ENCODE measurements at regions not wholly inside any gene's neighbourhood (a gene's known extent, or its start where the extent isn't known, plus 50 kb on each side); places are given as distances from the start of the nearest gene placed in this dataset.
"Not testable (repeated sequence)": the region's sequence is repeated elsewhere in the genome, so short reads cannot be mapped to it uniquely, and the experiment has no call there.

DNA sequence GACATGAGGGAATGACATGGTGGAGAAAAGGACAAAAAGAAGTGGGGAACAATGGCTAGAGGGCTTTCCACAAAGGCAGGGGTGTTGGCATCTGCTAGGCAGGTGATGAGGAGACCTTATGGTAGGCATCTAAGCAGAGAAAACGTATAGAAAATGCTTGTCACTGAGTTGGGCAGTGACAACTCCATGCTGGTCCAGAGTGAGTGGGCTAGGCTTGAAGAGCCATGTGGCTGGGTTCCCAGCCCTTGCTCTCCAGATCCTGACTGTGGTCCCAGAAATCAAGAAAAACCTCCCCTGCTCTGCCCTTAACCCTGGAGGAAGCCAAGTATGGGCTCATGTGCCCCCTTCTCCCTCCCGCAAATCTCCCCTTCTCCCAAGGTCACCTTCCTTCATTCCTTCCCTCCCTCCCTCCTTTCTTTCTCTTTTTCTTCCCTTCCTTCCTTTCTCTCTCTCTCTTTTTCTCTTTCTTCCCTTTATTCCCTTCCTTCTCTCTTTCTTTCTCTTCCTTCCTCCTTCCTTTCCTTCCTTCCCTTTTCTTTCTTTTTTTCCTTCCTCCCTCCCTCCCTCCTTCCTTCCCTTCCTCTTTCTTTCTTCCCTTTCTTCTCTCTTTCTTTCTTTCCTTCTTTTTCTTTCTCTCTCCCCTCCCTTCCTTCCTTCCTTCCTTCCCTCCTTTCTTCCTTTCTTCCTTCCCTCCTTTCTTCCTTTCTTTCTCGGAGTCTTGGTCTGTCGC lies 102.8 kb downstream of the NAV1 start:
- DNase-seq (ENCODE audit: low read depth): no peak
- TF ChIP-seq, protein P1, sequence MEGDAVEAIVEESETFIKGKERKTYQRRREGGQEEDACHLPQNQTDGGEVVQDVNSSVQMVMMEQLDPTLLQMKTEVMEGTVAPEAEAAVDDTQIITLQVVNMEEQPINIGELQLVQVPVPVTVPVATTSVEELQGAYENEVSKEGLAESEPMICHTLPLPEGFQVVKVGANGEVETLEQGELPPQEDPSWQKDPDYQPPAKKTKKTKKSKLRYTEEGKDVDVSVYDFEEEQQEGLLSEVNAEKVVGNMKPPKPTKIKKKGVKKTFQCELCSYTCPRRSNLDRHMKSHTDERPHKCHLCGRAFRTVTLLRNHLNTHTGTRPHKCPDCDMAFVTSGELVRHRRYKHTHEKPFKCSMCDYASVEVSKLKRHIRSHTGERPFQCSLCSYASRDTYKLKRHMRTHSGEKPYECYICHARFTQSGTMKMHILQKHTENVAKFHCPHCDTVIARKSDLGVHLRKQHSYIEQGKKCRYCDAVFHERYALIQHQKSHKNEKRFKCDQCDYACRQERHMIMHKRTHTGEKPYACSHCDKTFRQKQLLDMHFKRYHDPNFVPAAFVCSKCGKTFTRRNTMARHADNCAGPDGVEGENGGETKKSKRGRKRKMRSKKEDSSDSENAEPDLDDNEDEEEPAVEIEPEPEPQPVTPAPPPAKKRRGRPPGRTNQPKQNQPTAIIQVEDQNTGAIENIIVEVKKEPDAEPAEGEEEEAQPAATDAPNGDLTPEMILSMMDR (IDR thresholded peaks at IDR 0.05; ENCODE audit: control insufficient read depth, extremely low read depth, insufficient read depth): no peak
- no peak overlapping the region for H3K4me3 ChIP-seq (ENCODE audit: low read depth, low read length)

DNA sequence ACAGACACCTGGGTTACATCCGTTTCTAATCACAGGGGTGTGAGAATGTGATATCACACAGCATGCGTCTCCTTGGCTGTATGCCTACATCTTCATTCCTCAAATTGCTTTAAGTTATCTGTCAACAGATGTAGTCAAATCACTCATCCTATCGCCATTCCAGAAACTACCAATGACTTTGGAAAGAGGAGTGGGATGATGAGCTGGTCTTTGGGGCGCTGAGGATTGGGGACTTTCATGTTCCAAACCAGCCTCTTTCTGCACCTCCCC lies 104.8 kb downstream of the NAV1 start:
- H3K4me3 ChIP-seq (ENCODE audit: low read depth, low read length): no peak overlapping the region
- TF ChIP-seq, protein P1 (IDR thresholded peaks at IDR 0.05; ENCODE audit: control insufficient read depth, extremely low read depth, insufficient read depth): no peak
- no peak for DNase-seq (ENCODE audit: low read depth)

DNA sequence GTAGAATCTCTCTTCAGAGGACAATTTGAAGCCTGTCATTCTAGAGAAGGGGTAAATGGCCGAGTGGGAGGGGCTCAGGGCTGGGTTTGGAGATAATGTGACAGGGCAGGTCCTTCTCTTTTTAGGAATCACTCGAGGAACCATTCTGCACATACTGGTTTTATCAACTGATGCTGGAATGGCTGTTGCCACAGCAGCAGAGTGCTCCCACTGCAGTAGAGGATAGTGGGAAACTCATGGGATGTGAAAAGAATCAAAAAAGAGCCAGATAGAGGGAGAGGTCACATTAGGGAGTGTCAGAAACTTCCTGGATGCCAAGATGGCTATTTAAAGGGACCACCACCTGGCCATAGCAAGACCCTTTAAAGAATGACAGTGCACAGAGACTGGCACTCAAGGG lies 105.3 kb downstream of the NAV1 start:
- TF ChIP-seq, protein P1 (IDR thresholded peaks at IDR 0.05; ENCODE audit: control insufficient read depth, extremely low read depth, insufficient read depth): no peak
- no peak overlapping the region for H3K4me3 ChIP-seq (ENCODE audit: low read depth, low read length)
- DNase-seq (ENCODE audit: low read depth): no peak

DNA sequence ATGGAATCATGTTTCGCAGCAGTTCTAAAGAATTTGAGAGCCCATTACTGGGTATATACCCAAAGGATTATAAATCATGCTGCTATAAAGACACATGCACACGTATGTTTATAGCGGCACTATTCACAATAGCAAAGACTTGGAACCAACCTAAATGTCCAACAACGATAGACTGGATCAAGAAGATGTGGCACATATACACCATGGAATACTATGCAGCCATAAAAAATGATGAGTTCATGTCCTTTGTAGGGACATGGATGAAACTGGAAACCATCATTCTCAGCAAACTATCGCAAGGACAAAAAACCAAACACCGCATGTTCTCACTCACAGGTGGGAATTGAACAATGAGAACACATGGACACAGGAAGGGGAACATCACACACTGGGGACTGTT lies 106.1 kb downstream of the NAV1 start:
- DNase-seq (ENCODE audit: low read depth); H3K4me3 ChIP-seq (ENCODE audit: low read depth, low read length): not testable (repeated sequence)

DNA sequence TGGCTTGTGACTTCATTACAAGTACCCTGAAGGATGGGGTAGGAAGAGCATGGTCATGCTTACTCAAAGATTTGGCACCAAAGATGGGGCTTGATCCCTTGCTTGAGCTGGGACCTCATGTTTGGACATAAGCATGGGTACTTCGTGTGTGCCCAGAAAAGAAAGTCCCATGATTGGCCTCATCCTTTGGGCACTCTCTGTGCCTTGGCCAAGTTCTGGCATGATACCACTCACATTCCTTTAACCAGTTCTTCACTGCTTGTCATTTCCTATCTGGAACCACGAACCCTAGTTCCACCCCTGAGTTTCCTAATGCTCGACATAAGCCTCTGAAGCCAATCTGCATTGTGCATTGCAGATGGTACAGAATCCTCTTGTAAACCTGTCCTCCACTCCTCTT lies 107.0 kb downstream of the NAV1 start:
- TF ChIP-seq, protein P1 (IDR thresholded peaks at IDR 0.05; ENCODE audit: control insufficient read depth, extremely low read depth, insufficient read depth): no peak
- DNase-seq (ENCODE audit: low read depth): no peak
- no peak overlapping the region for H3K4me3 ChIP-seq (ENCODE audit: low read depth, low read length)

DNA sequence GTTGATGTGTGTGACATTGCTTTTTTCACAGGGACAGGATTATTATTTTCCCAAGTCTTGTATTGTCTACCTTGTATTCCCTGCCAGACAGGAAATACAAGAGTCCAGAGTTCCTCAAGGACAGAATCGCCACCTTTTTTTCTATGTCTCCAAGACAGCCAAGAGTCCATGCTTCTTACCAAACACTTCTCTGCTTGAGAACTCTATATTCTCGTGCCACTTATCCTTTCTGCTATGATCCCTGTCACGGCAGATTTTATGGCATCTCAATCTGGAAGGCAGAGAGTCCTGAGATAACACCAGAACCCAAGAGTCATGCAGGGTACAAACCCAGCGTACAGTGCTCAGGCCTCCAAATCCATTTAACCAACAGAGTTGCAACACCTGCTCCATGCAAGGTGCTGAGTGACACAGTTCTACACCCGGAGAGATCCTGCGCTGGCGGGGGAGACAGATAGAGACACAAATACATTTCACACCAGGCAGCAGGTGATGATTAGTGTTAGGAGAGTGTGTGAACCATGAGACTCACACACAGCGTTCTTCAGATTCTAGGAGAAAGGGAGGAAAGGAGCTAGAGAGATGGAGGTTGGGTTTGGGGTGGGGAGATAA lies 107.6 kb downstream of the NAV1 start:
- no peak for DNase-seq (ENCODE audit: low read depth)
- TF ChIP-seq, protein P1 (IDR thresholded peaks at IDR 0.05; ENCODE audit: control insufficient read depth, extremely low read depth, insufficient read depth): no peak
- no peak overlapping the region for H3K4me3 ChIP-seq (ENCODE audit: low read depth, low read length)

DNA sequence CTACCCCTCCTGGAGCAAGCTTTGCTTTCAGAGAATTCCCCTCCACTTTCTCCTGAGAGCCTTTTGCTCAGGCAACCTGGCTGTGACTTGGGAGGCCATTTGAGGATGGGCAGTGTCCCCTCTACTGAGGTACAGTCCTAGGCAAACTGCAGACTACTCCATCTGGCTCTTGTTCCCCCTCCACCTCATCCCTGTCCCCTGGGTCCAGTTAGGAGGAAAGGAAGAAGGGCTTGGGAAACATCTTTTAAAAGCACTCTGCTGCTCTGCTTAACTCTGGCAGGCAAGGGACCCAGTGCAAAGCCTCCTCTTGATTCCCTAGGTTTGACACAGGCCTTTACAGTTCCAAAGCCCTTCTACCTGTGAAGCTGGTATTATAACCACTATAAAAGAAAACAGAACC lies 108.2 kb downstream of the NAV1 start:
- no peak overlapping the region for H3K4me3 ChIP-seq (ENCODE audit: low read depth, low read length)
- no peak for DNase-seq (ENCODE audit: low read depth)
- TF ChIP-seq, protein P1 (IDR thresholded peaks at IDR 0.05; ENCODE audit: control insufficient read depth, extremely low read depth, insufficient read depth): no peak
